Upper lobe of left lung (tissue), 6 donors: ENCODE measurements at regions not wholly inside any gene's neighbourhood (a gene's known extent, or its start where the extent isn't known, plus 50 kb on each side); places are given as distances from the start of the nearest gene placed in this dataset.

Source experiments
- ATAC-seq, 2 donors: fragments of 200-7000 bp; cut with Tn5 transposase; one replicate each; pipeline ENCODE4 v1.9.1; 2022; ENCODE audit warnings: mild to moderate bottlenecking in 2 of 2, moderate library complexity in 2 of 2; ENCODE audit not compliant: low FRiP score in 2 of 2
- DNase-seq, 2 donors: peaks; one replicate each; pipeline ENCODE4 v3.0.0-alpha.2; 2019 to 2020
- H3K27ac ChIP-seq, 4 donors: fragments of 200-600 bp; sonication (generic); one replicate each; pipeline ENCODE4 v1.5.1; 2016 to 2019
- H3K27me3 ChIP-seq, 4 donors: fragments of 200-600 bp; sonication (generic); one replicate each; pipeline ENCODE4 v1.5.1; 2017 to 2019
- H3K36me3 ChIP-seq, 4 donors: fragments of 200-600 bp; sonication (generic); one replicate each; pipeline ENCODE4 v1.5.1; 2016 to 2019
- H3K4me1 ChIP-seq, 4 donors: fragments of 200-600 bp; sonication (generic); one replicate each; pipeline ENCODE4 v1.5.1; 2018 to 2019
- H3K4me3 ChIP-seq, 4 donors: fragments of 200-600 bp; sonication (generic); one replicate each; pipeline ENCODE4 v1.5.1; 2017 to 2019; ENCODE audit warnings: mild to moderate bottlenecking in 2 of 4, moderate library complexity in 1 of 4
- H3K9me3 ChIP-seq, 4 donors: fragments of 200-600 bp; sonication (generic); one replicate each; pipeline ENCODE4 v1.5.1; 2018 to 2019
- EP300 ChIP-seq, 4 donors: sonication (generic); formaldehyde crosslinking; IDR thresholded peaks; one replicate each; pipeline ENCODE4 v1.5.1; 2017; ENCODE audit warnings: antibody characterized with exemption in 4 of 4, control low read depth in 2 of 4
- POLR2A ChIP-seq, 4 donors: fragments of 450-650 bp; IDR thresholded peaks; one replicate each; pipeline ENCODE4 v1.5.1; 2016 to 2017; ENCODE audit warnings: antibody characterized with exemption in 4 of 4, mild to moderate bottlenecking in 2 of 4
- POLR2AphosphoS5 ChIP-seq, 2 donors: sonication (generic); formaldehyde crosslinking; IDR thresholded peaks; one replicate each; pipeline ENCODE4 v1.5.1; 2017; ENCODE audit warnings: antibody characterized with exemption in 2 of 2
- WGBS, 2 donors: methylation state at CpG; one replicate each; pipeline ENCODE4 v1.1.5; 2017 to 2018; 5-methylcytosine and 5-hydroxymethylcytosine counted together
- TF ChIP-seq, protein P1 (sequence below), 6 experiments: fragments of 450-650 bp in 4 of 6; fragments of 200-600 bp in 2 of 6; sonication (generic) in 2 of 6; IDR thresholded peaks; one replicate each; pipeline ENCODE4 v1.5.1; 2016 to 2019; ENCODE audit warnings: antibody characterized with exemption in 6 of 6
- donor health status: DM: no; HTN: no; CAD: no; lungs with moderate emphysema.
- donor health status: DM: no; HTN: yes; CAD: no; lungs with severe emphysema.

GRCh38 chr3:44068753-44069152 is 172.9 kb upstream of the TOPAZ1 start:
- WGBS, 2 donors = 72 to 82% methylated on average over 3 of the region's 3 CpGs
- no peak overlapping the region for H3K4me3 ChIP-seq
- no peak overlapping the region for H3K27ac ChIP-seq
- no peak for ATAC-seq
- DNase-seq = no peak
- no peaks in the 10 kb centered on the region for H3K36me3 ChIP-seq
- H3K9me3 ChIP-seq = no peaks in the 10 kb centered on the region
- no peaks in the 10 kb centered on the region for H3K4me1 ChIP-seq
- H3K27me3 ChIP-seq = no peaks in the 10 kb centered on the region
- TF ChIP-seq POLR2AphosphoS5 (IDR thresholded peaks at IDR 0.05) = no peak
- TF ChIP-seq POLR2A (IDR thresholded peaks at IDR 0.05) = no peak
- TF ChIP-seq EP300 (IDR thresholded peaks at IDR 0.05) = no peak
- TF ChIP-seq, protein P1, sequence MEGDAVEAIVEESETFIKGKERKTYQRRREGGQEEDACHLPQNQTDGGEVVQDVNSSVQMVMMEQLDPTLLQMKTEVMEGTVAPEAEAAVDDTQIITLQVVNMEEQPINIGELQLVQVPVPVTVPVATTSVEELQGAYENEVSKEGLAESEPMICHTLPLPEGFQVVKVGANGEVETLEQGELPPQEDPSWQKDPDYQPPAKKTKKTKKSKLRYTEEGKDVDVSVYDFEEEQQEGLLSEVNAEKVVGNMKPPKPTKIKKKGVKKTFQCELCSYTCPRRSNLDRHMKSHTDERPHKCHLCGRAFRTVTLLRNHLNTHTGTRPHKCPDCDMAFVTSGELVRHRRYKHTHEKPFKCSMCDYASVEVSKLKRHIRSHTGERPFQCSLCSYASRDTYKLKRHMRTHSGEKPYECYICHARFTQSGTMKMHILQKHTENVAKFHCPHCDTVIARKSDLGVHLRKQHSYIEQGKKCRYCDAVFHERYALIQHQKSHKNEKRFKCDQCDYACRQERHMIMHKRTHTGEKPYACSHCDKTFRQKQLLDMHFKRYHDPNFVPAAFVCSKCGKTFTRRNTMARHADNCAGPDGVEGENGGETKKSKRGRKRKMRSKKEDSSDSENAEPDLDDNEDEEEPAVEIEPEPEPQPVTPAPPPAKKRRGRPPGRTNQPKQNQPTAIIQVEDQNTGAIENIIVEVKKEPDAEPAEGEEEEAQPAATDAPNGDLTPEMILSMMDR (IDR thresholded peaks at IDR 0.05) = no peak

DNA sequence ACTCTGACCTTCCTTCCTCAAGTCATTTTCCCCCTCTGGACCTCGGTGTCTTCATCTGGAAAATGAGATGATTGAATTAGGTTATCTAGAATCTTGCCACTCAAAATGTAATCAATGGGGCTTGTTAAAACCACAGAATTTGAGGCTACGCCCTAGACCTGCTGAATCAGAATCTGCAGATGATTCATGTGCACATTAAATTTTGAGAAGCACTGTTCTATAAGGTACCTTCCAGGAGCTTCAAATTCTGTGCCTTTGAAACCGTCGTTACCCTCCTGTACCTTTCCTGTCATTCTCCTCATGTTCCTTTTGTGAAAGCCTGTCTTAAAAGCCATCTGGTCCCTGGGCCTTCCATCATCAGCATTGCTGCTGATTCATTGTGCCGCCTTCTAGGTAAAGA is 172.4 kb upstream of the TOPAZ1 start:
- WGBS, 2 donors = 62% methylated on average over 5 of the region's 5 CpGs
- H3K27ac ChIP-seq = no peak overlapping the region
- H3K4me3 ChIP-seq = no peak overlapping the region
- no peaks in the 10 kb centered on the region for H3K4me1 ChIP-seq
- H3K9me3 ChIP-seq = no peaks in the 10 kb centered on the region
- H3K36me3 ChIP-seq = no peaks in the 10 kb centered on the region
- DNase-seq = no peak
- TF ChIP-seq EP300 (IDR thresholded peaks at IDR 0.05) (no peak), POLR2AphosphoS5 (IDR thresholded peaks at IDR 0.05) (no peak), POLR2A (IDR thresholded peaks at IDR 0.05) (no peak)
- TF ChIP-seq, protein P1 (IDR thresholded peaks at IDR 0.05) = no peak
- ATAC-seq = no peak
- H3K27me3 ChIP-seq = no peaks in the 10 kb centered on the region

GRCh38 chr3:44070841-44071546 is 170.7 kb upstream of the TOPAZ1 start:
- DNase-seq (no peak), ATAC-seq (no peak)
- Histone ChIP-seq H3K4me1 (no peaks in the 10 kb centered on the region), H3K36me3 (no peaks in the 10 kb centered on the region), H3K9me3 (no peaks in the 10 kb centered on the region), H3K27ac (no peak overlapping the region), H3K4me3 (no peak overlapping the region), H3K27me3 (no peaks in the 10 kb centered on the region)
- WGBS, 2 donors = 92 to 94% methylated on average over 8 of the region's 8 CpGs
- TF ChIP-seq POLR2AphosphoS5 (IDR thresholded peaks at IDR 0.05) (no peak), EP300 (IDR thresholded peaks at IDR 0.05) (no peak), POLR2A (IDR thresholded peaks at IDR 0.05) (no peak)
- TF ChIP-seq, protein P1 (IDR thresholded peaks at IDR 0.05) = no peak

DNA sequence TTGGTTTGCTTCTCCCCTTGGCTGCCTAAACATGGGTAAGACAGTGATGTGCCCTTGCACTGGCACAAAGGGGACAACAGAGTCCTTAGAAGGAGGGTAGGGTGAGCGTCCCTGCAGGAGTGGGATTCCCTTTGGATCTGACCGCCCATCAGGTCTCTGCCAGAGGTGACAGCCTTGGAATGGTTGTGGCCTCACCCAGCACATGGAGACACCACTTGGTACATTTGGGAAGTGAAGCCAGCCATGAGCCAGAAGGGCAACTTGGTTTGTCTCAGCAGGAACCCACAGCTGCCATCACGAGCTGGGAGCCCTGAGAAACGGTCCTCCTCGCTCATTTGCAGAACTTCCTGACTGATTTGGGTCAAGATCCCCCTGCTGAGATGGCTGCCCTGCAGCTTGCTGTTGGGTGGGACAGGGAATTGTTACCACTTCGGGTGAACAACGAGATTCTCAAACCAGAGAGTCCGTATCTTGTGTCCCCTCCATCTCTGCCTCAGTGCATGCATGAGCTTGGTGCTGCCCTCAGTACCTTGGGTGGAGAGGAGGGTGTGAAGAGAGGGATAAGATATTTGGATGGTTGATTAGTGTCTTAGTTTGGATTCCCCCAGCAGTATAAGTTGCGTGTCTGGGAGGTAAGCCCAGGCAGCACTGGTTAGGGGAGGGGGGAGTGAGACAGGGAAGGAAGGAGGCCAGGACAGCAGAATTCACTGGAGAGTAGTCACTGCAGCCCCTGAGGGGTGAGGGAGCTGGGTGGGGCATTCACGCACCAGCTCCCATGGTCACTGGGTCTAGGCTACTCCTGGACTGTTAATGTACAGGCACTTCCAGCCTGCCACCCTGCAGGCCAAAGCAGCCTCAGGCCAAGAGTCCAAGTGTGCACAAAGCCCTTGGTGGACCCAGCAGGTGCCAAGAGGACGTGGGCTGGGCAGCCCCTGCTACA is 168.8 kb upstream of the TOPAZ1 start:
- Histone ChIP-seq H3K27me3 (no peaks in the 10 kb centered on the region), H3K9me3 (no peaks in the 10 kb centered on the region), H3K27ac (no peak overlapping the region), H3K4me3 (no peak overlapping the region), H3K36me3 (no peaks in the 10 kb centered on the region), H3K4me1 (no peaks in the 10 kb centered on the region)
- DNase-seq = no peak
- no peak for ATAC-seq
- 78 to 90% methylated on average over 6 to 11 of the region's 11 CpGs for WGBS, 2 donors
- no peak for TF ChIP-seq EP300 (IDR thresholded peaks at IDR 0.05)
- TF ChIP-seq, protein P1 (IDR thresholded peaks at IDR 0.05) = no peak
- no peak for TF ChIP-seq POLR2A (IDR thresholded peaks at IDR 0.05)
- TF ChIP-seq POLR2AphosphoS5 (IDR thresholded peaks at IDR 0.05) = no peak
